PFSK-1 (cell line): ENCODE measurements at regions not wholly inside any gene's neighbourhood (a gene's known extent, or its start where the extent isn't known, plus 50 kb on each side); places are given as distances from the start of the nearest gene placed in this dataset.

Experiments
- FOXP2 ChIP-seq: optimal IDR thresholded peaks from 2 replicates; pipeline ENCODE3; 2011; ENCODE audit warnings: borderline replicate concordance, control low read depth, inconsistent platforms; ENCODE audit not compliant: insufficient read depth; ENCODE audit errors: extremely low read length, extremely low read depth
- POLR2AphosphoS5 ChIP-seq: IDR thresholded peaks from 2 replicates; pipeline ENCODE4 v1.6.1; 2012; ENCODE audit warnings: low read depth, mild to moderate bottlenecking, control low read depth, low read length, moderate library complexity
- SIN3A ChIP-seq: IDR thresholded peaks from 2 replicates; pipeline ENCODE4 v1.6.1; 2012; ENCODE audit warnings: mild to moderate bottlenecking, low read length, moderate library complexity, borderline replicate concordance; ENCODE audit not compliant: insufficient read depth
- TAF1 ChIP-seq: IDR thresholded peaks from 2 replicates; pipeline ENCODE4 v1.6.1; 2012; ENCODE audit warnings: low read length, control low read depth, borderline replicate concordance; ENCODE audit not compliant: insufficient read depth
- TF ChIP-seq, protein P1 (sequence below), 2 experiments: IDR thresholded peaks; 2 replicates each; pipeline versions ENCODE4 v1.6.1 to v1.8.0; 2011 to 2012; ENCODE audit warnings: low read depth in 2 of 2, low read length in 2 of 2, control low read depth in 1 of 2, inconsistent platforms in 1 of 2, mild to moderate bottlenecking in 1 of 2, moderate library complexity in 1 of 2; ENCODE audit not compliant: insufficient read depth in 1 of 2

DNA sequence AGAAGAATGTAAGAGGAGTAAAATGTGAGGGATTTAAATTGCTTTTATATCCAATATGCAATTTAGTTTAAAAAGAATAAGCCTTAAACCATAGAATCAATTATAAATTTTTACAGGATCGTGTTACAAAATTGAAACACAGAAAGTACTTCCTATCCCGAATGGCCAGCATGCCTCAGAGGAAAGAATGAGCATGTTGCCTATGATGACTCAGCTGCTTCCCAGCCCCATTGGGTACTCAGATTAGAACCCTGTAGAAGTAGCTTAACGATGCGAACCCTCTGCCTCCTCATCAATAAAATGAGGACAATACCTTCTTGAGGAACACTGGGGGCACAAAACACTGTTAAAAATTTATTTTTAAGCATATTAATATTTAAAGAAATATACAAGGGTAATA, 113.4 kb upstream of the CDK1 start:
- TF ChIP-seq POLR2AphosphoS5: no peak
- TF ChIP-seq TAF1: no peak
- TF ChIP-seq FOXP2: no peak
- TF ChIP-seq, protein P1, sequence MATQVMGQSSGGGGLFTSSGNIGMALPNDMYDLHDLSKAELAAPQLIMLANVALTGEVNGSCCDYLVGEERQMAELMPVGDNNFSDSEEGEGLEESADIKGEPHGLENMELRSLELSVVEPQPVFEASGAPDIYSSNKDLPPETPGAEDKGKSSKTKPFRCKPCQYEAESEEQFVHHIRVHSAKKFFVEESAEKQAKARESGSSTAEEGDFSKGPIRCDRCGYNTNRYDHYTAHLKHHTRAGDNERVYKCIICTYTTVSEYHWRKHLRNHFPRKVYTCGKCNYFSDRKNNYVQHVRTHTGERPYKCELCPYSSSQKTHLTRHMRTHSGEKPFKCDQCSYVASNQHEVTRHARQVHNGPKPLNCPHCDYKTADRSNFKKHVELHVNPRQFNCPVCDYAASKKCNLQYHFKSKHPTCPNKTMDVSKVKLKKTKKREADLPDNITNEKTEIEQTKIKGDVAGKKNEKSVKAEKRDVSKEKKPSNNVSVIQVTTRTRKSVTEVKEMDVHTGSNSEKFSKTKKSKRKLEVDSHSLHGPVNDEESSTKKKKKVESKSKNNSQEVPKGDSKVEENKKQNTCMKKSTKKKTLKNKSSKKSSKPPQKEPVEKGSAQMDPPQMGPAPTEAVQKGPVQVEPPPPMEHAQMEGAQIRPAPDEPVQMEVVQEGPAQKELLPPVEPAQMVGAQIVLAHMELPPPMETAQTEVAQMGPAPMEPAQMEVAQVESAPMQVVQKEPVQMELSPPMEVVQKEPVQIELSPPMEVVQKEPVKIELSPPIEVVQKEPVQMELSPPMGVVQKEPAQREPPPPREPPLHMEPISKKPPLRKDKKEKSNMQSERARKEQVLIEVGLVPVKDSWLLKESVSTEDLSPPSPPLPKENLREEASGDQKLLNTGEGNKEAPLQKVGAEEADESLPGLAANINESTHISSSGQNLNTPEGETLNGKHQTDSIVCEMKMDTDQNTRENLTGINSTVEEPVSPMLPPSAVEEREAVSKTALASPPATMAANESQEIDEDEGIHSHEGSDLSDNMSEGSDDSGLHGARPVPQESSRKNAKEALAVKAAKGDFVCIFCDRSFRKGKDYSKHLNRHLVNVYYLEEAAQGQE (IDR thresholded peaks at IDR 0.05; ENCODE audit: insufficient read depth in 1 of 2, low read depth in 2 of 2, low read length in 2 of 2): no peak
- TF ChIP-seq SIN3A: no peak

DNA sequence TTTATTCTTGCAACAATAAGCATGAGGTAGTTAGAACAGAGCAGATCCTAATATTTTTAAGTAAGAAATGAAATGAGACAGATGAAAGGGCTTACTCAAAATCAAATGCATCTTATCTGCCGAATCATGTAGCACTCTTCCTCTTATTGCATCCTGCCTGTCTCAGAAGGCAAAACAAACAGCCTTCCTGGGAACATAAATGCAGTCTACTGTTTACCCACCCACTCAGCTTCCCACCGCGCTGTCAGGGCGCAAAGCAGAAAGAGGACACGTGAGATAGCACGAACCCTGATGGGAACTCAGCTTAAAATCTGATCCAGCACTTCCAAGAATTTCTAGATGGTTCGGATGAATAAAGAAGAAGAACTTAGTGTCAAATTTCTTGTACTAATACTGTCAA, 114.4 kb upstream of the CDK1 start:
- TF ChIP-seq FOXP2 (peak; percentile 27), POLR2AphosphoS5 (no peak)

DNA sequence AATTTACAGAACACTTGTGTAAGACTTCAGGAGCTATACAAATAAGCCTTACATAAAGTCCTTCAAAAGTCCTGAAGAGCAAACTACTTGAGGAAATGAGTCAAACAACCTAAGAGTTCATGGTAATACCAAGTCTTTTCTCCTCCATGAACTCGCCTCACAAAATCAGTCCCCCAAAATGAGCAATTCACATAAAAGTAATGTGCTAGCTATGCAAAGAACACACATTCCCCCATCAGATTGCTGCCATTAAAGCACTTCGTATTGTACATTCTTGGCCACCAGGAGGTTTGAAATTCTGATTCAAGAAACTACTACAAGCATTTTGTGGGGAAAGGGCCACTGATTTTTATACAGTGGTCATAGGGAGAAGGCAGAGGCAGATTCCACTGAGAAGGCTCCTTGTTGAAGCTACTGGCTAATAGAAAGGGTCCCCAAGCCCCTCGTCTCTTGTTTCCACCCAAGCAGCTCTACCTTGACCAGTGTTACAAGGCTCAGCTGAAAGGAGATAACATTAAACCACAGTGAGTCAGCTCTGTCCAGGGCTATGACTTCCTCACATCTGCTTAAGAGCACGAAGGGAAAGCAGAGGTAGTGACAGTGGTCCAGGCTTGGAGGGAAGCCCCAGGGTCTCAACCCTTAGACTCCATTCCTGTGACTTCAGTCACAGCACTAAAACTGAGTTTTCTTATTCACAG, 115.2 kb upstream of the CDK1 start:
- TF ChIP-seq, protein P1 (IDR thresholded peaks at IDR 0.05; ENCODE audit: insufficient read depth in 1 of 2, low read depth in 2 of 2, low read length in 2 of 2): no peak
- TF ChIP-seq SIN3A (no peak), FOXP2 (no peak), TAF1 (no peak), POLR2AphosphoS5 (no peak)

GRCh38 chr10:60661637-60662036, 116.6 kb upstream of the CDK1 start:
- no peak for TF ChIP-seq FOXP2
- no peak for TF ChIP-seq TAF1
- TF ChIP-seq, protein P1 (IDR thresholded peaks at IDR 0.05; ENCODE audit: insufficient read depth in 1 of 2, low read depth in 2 of 2, low read length in 2 of 2): no peak
- TF ChIP-seq SIN3A: no peak
- TF ChIP-seq POLR2AphosphoS5: no peak

- TF ChIP-seq SIN3A (no peak), POLR2AphosphoS5 (no peak), TAF1 (no peak), FOXP2 (no peak)
- TF ChIP-seq, protein P1 (IDR thresholded peaks at IDR 0.05; ENCODE audit: insufficient read depth in 1 of 2, low read depth in 2 of 2, low read length in 2 of 2): no peak
Measured at GRCh38 chr10:60660625-60661024, 117.7 kb upstream of the CDK1 start.
